ENCODE measurements at regions not wholly inside any gene's neighbourhood (a gene's known extent, or its start where the extent isn't known, plus 50 kb on each side); places are given as distances from the start of the nearest gene placed in this dataset.

DNA sequence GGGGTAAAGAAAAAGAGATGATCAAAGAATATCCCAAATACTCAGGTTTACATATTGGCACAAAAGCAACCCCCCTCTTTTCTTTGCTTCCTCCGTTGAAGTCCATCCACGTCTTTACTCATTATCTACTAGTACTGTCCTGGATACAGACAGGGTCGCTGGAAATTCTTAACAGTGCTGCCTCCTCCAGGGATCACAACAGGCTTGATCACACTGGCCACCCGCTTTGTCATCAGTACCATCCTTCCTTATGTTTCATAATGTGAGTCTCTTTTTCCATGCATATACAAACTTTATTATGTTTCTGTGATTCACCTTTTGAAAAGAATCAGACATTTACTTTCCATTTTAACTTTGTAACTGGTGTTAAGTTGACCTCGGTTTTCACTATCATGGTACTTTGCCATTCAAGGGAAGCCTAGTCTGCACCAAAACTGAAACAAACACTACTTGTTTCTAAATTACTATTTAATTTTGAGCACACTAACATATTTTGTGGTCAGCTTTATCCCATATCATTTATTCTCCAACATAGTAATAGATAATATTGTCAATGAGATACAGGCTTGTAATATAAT, 387.5 kb upstream of the PPP1R2C start:
- no peak overlapping the region for H3K4me3 ChIP-seq
- no peak overlapping the region for H3K27ac ChIP-seq
- no peak overlapping the region for H3K9ac ChIP-seq (ENCODE audit: insufficient read length)
- no peaks in the 10 kb centered on the region for H3K36me3 ChIP-seq (ENCODE audit: insufficient read depth, low read length)
- no peaks in the 10 kb centered on the region for H3K9me3 ChIP-seq (ENCODE audit: low read depth, low read length)
- TF ChIP-seq FOXP2 (optimal IDR thresholded peaks at IDR 0.05; ENCODE audit: control extremely low read depth, extremely low read length, insufficient read depth), result no peak
- no peak for TF ChIP-seq POLR2AphosphoS5 (IDR thresholded peaks at IDR 0.05; ENCODE audit: borderline replicate concordance, low read depth, low read length)
- TF ChIP-seq EZH2 (IDR thresholded peaks at IDR 0.05), result no peak
- DNase-seq (ENCODE audit: low read depth, low spot score), result no peak

DNA sequence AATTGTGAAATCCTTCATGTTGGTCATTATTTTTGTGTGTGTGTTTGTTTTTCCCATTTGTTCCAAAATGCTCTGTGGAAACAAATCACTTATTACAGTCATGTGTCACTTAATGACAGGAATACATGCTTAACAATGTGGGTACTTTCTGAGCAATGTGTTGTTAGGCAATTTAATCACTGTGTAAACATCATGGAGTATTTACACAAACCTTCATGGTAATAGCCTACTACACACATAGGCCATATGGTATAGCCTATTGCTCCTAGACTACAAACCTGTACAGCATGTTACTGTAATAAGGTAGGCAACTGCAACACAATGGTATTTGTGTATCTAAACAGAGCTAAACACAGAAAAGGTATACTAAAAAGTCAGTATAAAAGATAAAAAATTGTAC, 388.9 kb upstream of the PPP1R2C start:
- DNase-seq (ENCODE audit: low read depth, low spot score), result no peak
- TF ChIP-seq POLR2AphosphoS5 (IDR thresholded peaks at IDR 0.05; ENCODE audit: borderline replicate concordance, low read depth, low read length) (no peak), FOXP2 (optimal IDR thresholded peaks at IDR 0.05; ENCODE audit: control extremely low read depth, extremely low read length, insufficient read depth) (no peak), EZH2 (IDR thresholded peaks at IDR 0.05) (no peak)
- Histone ChIP-seq H3K4me3 (no peak overlapping the region), H3K27ac (no peak overlapping the region), H3K9ac (ENCODE audit: insufficient read length) (no peak overlapping the region), H3K36me3 (ENCODE audit: insufficient read depth, low read length) (no peaks in the 10 kb centered on the region), H3K9me3 (ENCODE audit: low read depth, low read length) (no peaks in the 10 kb centered on the region)

DNA sequence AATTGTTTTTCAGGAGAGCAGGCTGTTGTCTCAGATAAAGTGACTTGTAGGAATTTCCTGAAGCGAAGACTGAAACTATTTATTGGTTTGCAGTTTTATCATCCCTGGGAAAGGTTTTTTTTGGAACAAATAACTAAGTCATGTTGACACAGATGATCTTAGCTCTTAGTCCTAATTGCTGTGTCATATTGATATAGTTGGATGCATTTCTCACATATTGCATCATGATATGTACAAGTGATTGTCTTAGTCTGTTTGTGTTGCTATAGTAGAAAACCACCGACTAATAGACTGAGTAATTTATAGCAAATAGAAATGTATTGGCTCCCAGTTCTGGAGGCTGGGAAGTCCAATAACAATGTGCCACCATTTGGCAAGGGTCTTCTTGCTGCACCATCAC, 397.5 kb upstream of the PPP1R2C start:
- TF ChIP-seq FOXP2 (optimal IDR thresholded peaks at IDR 0.05; ENCODE audit: control extremely low read depth, extremely low read length, insufficient read depth) (no peak), EZH2 (IDR thresholded peaks at IDR 0.05) (no peak)
- no peaks in the 10 kb centered on the region for H3K9me3 ChIP-seq (ENCODE audit: low read depth, low read length)
- no peak overlapping the region for H3K4me3 ChIP-seq
- no peak for DNase-seq (ENCODE audit: low read depth, low spot score)
- no peaks in the 10 kb centered on the region for H3K36me3 ChIP-seq (ENCODE audit: insufficient read depth, low read length)
- H3K27ac ChIP-seq, result no peak overlapping the region
- H3K9ac ChIP-seq (ENCODE audit: insufficient read length), result no peak overlapping the region

DNA sequence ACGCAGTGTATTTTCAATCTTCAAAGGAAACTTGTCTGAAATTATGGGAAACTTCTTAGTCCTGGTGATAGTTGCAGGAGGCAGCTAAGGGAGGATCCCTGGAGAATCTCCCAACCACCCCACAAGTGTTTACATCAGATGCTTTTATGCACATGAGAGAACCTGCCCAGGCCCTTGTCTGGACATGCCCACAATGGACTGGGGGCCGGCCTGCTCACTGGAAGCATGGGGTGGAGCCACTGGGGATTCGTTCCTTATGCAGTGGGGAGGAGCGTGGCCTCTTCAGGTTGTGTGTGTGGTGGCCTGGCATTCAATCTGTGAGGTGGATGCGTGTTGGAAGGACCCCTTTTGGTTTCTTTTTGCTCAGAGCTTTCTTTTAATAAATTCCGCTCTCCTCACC, 398.7 kb upstream of the PPP1R2C start:
- H3K9me3 ChIP-seq (ENCODE audit: low read depth, low read length), result no peaks in the 10 kb centered on the region
- DNase-seq (ENCODE audit: low read depth, low spot score), result no peak
- H3K36me3 ChIP-seq (ENCODE audit: insufficient read depth, low read length), result no peaks in the 10 kb centered on the region
- H3K9ac ChIP-seq (ENCODE audit: insufficient read length), result no peak overlapping the region
- TF ChIP-seq FOXP2 (optimal IDR thresholded peaks at IDR 0.05; ENCODE audit: control extremely low read depth, extremely low read length, insufficient read depth) (no peak), POLR2AphosphoS5 (IDR thresholded peaks at IDR 0.05; ENCODE audit: borderline replicate concordance, low read depth, low read length) (no peak), EZH2 (IDR thresholded peaks at IDR 0.05) (no peak)
- H3K27ac ChIP-seq, result no peak overlapping the region
- no peak overlapping the region for H3K4me3 ChIP-seq

DNA sequence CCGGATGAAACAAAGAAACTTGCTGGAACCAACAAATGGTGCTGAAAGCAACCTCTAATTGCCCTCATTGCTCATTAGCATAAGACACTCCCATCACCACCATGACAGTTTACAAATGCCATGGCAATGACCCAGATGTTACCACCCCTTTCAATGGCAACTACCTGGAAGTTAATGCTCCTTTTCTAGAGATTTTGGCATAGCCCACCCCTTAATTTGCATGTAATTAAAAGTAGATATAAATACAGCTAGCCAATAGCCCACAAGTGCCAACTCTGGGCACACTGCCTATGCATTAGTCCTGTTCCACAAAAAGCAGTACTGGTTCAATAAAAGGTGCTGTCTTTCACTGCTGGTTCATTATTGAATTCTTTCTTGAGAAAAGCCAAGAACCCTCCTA, 410.3 kb upstream of the PPP1R2C start:
- H3K4me3 ChIP-seq, result no peak overlapping the region
- no peaks in the 10 kb centered on the region for H3K36me3 ChIP-seq (ENCODE audit: insufficient read depth, low read length)
- H3K27ac ChIP-seq, result no peak overlapping the region
- DNase-seq (ENCODE audit: low read depth, low spot score), result no peak
- H3K9ac ChIP-seq (ENCODE audit: insufficient read length), result no peak overlapping the region
- TF ChIP-seq POLR2AphosphoS5 (IDR thresholded peaks at IDR 0.05; ENCODE audit: borderline replicate concordance, low read depth, low read length) (no peak), EZH2 (IDR thresholded peaks at IDR 0.05) (no peak), FOXP2 (optimal IDR thresholded peaks at IDR 0.05; ENCODE audit: control extremely low read depth, extremely low read length, insufficient read depth) (no peak)
- no peaks in the 10 kb centered on the region for H3K9me3 ChIP-seq (ENCODE audit: low read depth, low read length)

DNA sequence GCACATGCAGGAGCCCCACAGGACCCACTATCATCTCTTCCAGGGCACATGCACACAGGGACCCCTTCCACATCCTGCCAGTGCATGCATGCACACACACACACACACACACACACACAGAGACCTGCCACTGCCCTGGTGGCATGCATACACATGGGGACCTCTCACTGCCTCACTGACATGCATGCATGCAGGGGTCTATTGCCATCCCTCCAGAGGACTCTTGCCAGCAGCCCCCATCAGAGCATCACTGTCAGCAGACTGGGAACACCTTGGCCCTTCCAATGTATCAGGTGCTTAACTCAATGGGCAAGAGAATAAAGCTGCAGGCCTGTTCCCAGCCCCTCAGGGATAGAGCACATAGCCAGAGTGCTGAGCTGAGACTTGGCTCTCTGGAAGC, 433.6 kb upstream of the PPP1R2C start:
- H3K36me3 ChIP-seq (ENCODE audit: insufficient read depth, low read length), result no peaks in the 10 kb centered on the region
- no peaks in the 10 kb centered on the region for H3K9me3 ChIP-seq (ENCODE audit: low read depth, low read length)
- DNase-seq (ENCODE audit: low read depth, low spot score), result no peak
- no peak for TF ChIP-seq POLR2AphosphoS5 (IDR thresholded peaks at IDR 0.05; ENCODE audit: borderline replicate concordance, low read depth, low read length)
- TF ChIP-seq EZH2 (IDR thresholded peaks at IDR 0.05), result no peak
- no peak for TF ChIP-seq FOXP2 (optimal IDR thresholded peaks at IDR 0.05; ENCODE audit: control extremely low read depth, extremely low read length, insufficient read depth)
- no peak overlapping the region for H3K4me3 ChIP-seq
- H3K9ac ChIP-seq (ENCODE audit: insufficient read length), result no peak overlapping the region
- H3K27ac ChIP-seq, result no peak overlapping the region

DNA sequence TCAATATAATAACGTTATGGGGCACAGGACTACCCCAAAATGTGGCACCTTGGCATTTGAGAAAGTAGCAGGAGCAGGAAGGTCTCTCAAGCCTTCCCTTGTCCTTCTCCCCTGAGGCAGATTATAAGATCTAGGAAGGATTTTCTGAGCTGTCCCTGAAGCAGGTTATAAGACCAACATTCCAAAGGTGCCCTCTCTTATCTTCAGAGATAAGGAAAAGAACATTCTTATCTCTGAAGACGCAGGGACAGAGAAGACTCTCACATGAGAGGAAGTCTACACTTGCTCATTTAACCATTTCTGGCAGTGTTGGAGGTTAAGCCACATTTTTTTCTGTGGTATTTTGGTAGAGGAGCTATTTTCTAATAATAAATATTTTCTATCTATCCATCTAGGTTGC, 437.9 kb upstream of the MAOA start:
- Histone ChIP-seq H3K4me3 (no peak overlapping the region), H3K27ac (no peak overlapping the region), H3K9me3 (ENCODE audit: low read depth, low read length) (no peaks in the 10 kb centered on the region), H3K36me3 (ENCODE audit: insufficient read depth, low read length) (no peaks in the 10 kb centered on the region), H3K9ac (ENCODE audit: insufficient read length) (no peak overlapping the region)
- TF ChIP-seq POLR2AphosphoS5 (IDR thresholded peaks at IDR 0.05; ENCODE audit: borderline replicate concordance, low read depth, low read length) (no peak), EZH2 (IDR thresholded peaks at IDR 0.05) (no peak), FOXP2 (optimal IDR thresholded peaks at IDR 0.05; ENCODE audit: control extremely low read depth, extremely low read length, insufficient read depth) (no peak)
- no peak for DNase-seq (ENCODE audit: low read depth, low spot score)

DNA sequence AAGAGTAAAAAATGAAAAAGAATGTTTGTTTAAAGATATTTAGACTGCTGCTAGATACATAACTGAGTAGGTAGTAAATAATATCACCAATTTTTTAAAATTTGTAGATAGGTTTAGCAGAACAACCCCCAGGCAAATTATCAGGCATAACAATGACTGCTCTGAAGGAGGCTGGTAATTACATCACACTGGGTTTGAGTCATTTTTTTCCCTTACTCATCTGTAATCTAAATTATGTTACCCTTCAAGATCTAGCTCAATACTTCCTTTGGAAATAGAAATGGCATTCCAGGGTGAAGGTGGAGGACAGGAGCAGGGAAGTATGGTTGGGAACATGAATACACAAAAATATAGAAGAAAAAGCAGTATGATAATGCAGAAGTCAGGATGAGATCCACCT, 431.6 kb upstream of the MAOA start:
- Histone ChIP-seq H3K9ac (ENCODE audit: insufficient read length) (no peak overlapping the region), H3K9me3 (ENCODE audit: low read depth, low read length) (no peaks in the 10 kb centered on the region), H3K27ac (no peak overlapping the region), H3K4me3 (no peak overlapping the region), H3K36me3 (ENCODE audit: insufficient read depth, low read length) (no peaks in the 10 kb centered on the region)
- no peak for DNase-seq (ENCODE audit: low read depth, low spot score)
- no peak for TF ChIP-seq EZH2 (IDR thresholded peaks at IDR 0.05)
- no peak for TF ChIP-seq POLR2AphosphoS5 (IDR thresholded peaks at IDR 0.05; ENCODE audit: borderline replicate concordance, low read depth, low read length)

DNA sequence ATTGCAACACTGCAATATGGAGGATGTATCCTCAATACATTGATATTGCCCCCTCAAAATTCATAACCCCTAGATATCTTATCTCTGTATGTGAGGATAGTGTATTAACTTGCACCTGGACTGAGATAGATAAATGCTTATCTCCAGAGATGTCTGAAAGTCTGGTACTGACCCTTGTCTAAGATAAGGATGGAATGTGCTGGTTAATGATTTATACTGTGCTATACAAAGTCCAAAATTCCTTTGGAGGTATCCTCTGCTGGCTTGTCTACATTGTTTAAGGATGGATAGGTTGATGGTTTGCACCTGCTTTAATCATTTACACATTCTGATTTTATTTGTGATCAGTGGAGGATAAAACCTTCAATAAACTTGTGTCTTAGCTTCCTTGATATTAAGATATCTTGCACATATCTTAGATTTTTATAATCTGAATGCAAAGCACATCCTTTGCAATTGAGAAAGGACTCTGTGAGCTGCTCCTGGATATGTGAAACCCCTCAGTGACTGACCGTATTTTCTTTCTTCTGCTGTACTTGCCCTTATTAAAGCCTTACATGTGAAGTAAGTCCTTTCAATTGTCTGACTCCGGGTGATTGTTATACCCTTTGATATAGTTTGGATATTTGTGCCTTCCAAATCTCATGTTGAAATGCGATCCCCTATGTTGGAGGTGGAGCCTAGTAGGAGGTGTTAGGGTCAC, 430.3 kb upstream of the MAOA start:
- no peak overlapping the region for H3K27ac ChIP-seq
- no peak for TF ChIP-seq EZH2 (IDR thresholded peaks at IDR 0.05)
- no peak for TF ChIP-seq FOXP2 (optimal IDR thresholded peaks at IDR 0.05; ENCODE audit: control extremely low read depth, extremely low read length, insufficient read depth)
- no peak for TF ChIP-seq POLR2AphosphoS5 (IDR thresholded peaks at IDR 0.05; ENCODE audit: borderline replicate concordance, low read depth, low read length)
- DNase-seq (ENCODE audit: low read depth, low spot score), result no peak

More for the DNA sequence above, 430.3 kb upstream of the MAOA start:
- no peaks in the 10 kb centered on the region for H3K36me3 ChIP-seq (ENCODE audit: insufficient read depth, low read length)
- no peak overlapping the region for H3K4me3 ChIP-seq
- H3K9ac ChIP-seq (ENCODE audit: insufficient read length), result no peak overlapping the region
- no peaks in the 10 kb centered on the region for H3K9me3 ChIP-seq (ENCODE audit: low read depth, low read length)

Measured in SK-N-MC (cell line).